ENCODE measurements at regions not wholly inside any gene's neighbourhood (a gene's known extent, or its start where the extent isn't known, plus 50 kb on each side); places are given as distances from the start of the nearest gene placed in this dataset.

- TF ChIP-seq CTCF (conservative IDR thresholded peaks at IDR 0.05 in 1 of 2, IDR thresholded peaks at IDR 0.05 in 1 of 2; ENCODE audit: extremely low read depth in 1 of 2, insufficient read depth in 1 of 2, low read depth in 1 of 2, low read length in 2 of 2) (no peak), EZH2 (IDR thresholded peaks at IDR 0.05; ENCODE audit: borderline replicate concordance, low read length) (no peak)
Measured at GRCh38 chr12:61911113-61911512, 349.1 kb upstream of the USP15 start.

Measured in mammary epithelial cell (primary cell).